Gastroesophageal sphincter (tissue), 3 donors: ENCODE measurements at regions not wholly inside any gene's neighbourhood (a gene's known extent, or its start where the extent isn't known, plus 50 kb on each side); places are given as distances from the start of the nearest gene placed in this dataset.

Experiments
- CTCF ChIP-seq, 4 experiments: fragments of 200-600 bp in 2 of 4; fragments of 450-650 bp in 2 of 4; sonication (generic) in 1 of 4; IDR thresholded peaks; one replicate each; pipeline ENCODE4 v1.5.1; 2017 to 2019; ENCODE audit warnings: antibody characterized with exemption in 4 of 4, mild to moderate bottlenecking in 2 of 4, moderate library complexity in 2 of 4
- POLR2A ChIP-seq, 2 donors: fragments of 450-650 bp; IDR thresholded peaks; one replicate each; pipeline ENCODE4 v1.6.1; 2017; ENCODE audit warnings: antibody characterized with exemption in 2 of 2, mild to moderate bottlenecking in 2 of 2, moderate library complexity in 1 of 2

GRCh38 chr13:67505376-67505775 lies 275.2 kb upstream of the PCDH9 start:
- TF ChIP-seq CTCF (IDR thresholded peaks at IDR 0.05) = no peak
- TF ChIP-seq POLR2A (IDR thresholded peaks at IDR 0.05) = no peak
